NOMO-1 treated with dmso at 0.1 percent for 144 hours (cell line): ENCODE measurements at regions not wholly inside any gene's neighbourhood (a gene's known extent, or its start where the extent isn't known, plus 50 kb on each side); places are given as distances from the start of the nearest gene placed in this dataset.

Experiments
- DNase-seq: peaks from one replicate; lab custom pipeline; 2025; ENCODE audit not compliant: unreplicated experiment; lab: John Stamatoyannopoulos, UW

DNA sequence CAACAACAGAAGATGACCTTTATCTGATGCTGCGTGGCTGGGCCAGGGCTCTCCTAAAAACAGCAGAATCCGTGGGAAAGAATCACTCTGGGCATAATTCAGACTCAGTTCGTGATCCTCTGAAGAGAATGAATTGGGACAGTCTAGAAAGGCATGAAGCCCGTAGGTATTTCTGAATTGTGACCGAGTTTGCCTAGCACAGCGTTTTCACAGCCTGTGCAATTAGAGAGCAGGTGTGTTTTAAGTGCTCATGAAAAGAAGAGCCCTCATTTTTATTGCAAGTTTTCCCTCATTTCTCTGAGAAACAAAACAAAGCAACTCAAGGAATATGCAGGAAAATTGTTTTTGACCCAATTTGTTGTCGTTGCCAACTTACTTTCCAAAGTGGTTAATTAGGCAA, 366.2 kb downstream of the WDR11 start:
- no peak for DNase-seq

DNA sequence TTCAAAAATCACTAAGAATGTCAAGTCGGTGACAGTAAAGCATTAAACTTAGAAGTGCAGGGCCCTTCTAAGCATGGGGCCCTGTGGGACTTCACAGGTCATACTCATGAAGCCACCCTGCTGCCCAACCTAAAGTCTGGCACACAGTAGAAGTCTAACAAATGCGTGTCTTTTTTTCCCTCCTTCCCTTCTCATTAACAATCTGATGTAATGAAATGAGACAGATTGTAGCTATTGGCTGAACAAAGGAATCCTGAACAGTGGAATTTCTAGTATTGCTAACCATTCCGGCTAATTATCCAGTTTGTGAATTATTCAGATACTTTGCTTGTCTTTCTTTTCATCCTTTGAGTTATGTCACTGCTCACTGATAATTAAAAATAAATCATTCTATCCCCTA, 369.9 kb downstream of the WDR11 start:
- no peak for DNase-seq

DNA sequence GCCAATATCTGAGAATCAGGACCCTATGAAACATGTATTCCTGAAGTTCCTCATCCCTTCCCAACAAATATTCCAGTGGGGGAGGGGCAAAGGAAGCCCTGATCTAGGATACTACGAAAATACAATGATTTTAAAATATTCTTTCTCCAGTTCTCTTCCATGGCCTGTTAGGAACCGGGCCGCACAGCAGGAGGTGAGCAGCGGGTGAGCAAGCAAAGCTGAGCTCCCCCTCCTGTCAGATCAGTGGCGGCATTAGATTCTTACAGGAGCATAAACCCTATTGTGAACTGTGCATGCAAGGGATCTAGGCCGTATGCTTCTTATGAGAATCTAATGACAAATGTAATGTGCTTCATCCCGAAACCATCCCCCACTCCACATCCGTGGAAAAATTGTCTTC, 370.8 kb downstream of the WDR11 start:
- DNase-seq: no peak

DNA sequence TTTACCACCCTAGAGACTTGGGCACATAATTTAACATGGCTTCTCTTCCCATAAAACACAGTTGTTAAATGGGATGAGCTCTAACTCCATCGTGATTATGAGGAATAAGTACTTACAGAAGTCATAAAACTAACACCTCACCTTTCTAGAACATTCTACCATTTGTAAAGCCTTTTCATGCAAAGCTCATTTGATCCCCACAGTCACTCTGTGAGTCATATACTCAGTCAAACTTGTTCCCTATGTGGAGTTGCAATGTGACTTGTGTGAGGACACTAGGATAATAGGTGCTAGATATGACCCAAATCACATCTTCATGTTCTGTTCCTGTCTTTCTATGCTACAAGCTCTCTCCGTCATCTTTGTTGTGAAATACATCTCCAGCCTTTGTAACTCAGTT, 371.7 kb downstream of the WDR11 start:
- DNase-seq: no peak

DNA sequence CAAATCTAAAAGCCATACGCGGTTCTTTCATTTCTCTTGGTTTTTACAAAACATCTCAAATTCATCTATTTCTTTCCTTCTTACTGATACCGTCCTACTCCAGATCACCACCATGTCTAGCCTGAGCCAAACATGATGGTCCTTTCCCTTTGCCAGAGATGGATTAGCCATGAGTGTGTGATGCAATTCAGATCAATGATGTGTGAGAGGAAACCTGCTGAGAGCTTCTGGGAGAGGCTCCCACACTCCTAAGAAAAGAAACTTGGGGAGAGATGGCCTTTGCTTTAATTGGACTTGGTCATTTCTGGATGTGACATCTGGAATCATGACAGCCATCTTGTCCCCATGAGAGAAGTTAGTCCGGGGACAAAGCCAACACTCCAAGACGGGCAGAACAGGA, 367.2 kb downstream of the FGFR2 start:
- DNase-seq: no peak

DNA sequence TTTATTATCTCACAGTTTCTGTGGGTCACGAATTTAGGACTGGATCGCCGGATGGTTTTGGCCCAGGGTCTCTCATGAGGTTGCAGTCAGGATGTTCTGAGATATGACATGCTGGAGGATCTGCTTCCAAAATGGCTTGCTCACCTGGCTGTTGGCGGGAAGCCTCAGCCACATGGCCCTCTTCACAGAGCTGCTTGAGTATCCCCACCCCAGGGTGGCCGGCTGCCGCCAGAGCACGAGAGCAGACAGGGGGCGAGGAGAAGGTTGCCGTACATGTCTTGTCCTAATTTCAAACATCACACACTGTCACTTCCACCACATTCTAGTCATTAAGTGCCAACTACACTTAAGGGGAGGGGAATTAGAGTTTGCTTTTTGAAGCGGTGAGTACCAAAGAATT, 365.8 kb downstream of the FGFR2 start:
- no peak for DNase-seq

DNA sequence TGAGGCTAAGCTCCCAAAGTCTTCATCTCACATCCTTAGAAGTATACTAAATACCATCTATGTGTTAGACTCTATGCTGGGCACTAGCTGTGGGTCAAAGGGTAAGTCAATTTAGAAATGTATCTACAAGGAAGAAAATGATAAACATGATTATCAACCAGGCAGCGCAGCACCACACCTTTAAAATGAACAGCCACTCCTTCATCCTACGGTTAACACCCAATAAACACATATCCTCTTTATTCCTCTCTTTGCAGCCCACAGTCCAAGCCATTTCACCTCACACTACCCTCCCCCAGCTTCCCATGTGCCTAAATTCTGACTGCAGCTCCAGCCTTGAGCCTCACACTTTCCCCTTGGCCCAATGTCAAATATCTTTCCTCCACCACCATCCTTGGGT, 362.6 kb downstream of the FGFR2 start:
- DNase-seq: no peak

DNA sequence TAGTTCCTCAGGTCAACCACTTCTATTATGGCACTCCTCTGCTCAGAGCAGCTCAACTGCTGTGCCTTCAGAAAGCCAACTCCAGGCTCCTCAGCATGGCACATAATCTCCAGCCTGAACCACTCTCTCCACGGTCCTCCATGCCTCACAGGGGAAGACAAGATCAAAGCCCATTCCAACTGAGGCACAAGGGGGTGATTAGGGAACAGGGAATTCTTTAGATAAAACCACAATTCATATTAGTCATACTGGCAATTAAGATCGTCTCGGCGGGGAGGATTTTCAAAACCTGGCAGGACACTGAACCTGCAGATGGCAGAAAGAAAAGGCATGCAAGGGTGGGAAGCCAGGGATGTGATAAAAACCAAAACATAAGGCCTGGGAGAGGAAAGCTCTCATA, 361.6 kb downstream of the FGFR2 start:
- no peak for DNase-seq

DNA sequence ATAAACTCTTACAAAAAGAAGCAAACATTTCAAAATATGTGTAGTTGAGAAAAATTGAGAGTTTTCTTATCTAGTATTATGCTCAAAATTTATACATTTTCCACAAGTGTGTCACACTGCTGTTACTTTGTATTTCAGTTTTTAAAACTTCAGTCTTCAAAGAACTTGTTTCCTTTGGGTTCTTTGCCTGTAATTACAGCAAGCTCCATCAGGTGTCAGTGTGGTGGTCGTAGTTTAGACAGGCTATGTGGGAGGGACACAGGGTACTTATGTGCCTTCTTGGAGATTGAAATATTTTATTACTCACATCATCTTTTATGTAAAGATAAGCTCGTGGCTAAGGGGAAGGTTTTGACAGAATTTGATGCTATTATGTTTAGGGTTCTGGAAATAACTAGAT, 360.5 kb downstream of the FGFR2 start:
- DNase-seq: no peak

DNA sequence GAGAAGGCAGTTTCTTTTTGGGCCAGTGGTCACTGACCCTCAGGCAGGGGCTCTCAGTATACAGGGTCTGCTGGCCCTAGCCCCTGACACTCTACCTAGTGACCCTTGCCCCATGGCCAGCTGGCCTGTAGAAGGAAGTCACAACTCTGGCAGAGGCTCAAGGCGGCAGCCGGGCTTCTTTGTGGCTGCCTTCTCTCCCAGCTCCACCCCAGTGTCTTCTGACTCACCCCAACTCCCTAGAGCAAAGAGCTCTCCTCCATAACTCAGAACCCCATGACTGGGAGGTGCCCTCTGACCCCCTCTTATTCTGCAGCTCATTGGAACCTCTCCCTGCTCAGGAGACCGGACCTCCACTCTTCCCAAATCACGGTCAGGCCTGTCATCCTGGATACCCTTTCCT, 358.2 kb downstream of the FGFR2 start:
- no peak for DNase-seq

DNA sequence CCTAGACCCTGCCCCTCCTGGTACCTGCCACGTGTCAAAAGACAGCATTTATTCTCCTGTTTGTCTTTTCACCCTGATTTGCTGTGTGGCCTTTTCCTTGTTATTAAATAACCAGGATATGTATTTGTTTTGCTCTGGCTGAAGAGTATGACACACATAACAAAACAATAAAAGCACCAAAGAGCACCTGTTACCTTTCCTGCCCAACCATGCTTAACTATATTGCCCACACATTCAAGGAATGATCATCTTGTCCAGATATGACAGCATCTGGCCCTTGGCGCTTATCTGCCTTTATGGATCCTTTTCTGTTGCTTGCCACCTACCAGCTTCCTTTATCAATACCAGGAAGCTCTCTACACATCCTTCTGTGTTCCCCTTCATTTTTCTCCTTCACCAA, 357.7 kb downstream of the FGFR2 start:
- DNase-seq: no peak

DNA sequence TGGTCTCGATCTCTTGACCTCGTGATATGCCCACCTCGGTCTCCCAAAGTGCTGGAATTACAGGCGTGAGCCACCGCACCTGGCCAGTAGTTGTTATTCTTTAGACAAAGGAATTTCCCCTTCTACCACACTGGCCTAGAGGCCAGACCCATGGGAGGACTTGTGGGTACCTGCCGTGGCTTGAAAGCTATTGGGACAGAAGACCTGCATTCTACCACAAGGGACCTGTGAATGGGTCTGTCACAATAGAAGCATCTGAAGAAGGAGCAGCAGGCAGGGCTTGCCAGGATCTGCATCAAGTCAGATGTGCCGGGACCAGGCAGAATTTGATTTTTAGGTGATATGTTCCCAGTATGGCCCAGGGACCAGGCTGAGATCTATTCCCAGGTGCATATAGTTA, 356.9 kb downstream of the FGFR2 start:
- DNase-seq: no peak

DNA sequence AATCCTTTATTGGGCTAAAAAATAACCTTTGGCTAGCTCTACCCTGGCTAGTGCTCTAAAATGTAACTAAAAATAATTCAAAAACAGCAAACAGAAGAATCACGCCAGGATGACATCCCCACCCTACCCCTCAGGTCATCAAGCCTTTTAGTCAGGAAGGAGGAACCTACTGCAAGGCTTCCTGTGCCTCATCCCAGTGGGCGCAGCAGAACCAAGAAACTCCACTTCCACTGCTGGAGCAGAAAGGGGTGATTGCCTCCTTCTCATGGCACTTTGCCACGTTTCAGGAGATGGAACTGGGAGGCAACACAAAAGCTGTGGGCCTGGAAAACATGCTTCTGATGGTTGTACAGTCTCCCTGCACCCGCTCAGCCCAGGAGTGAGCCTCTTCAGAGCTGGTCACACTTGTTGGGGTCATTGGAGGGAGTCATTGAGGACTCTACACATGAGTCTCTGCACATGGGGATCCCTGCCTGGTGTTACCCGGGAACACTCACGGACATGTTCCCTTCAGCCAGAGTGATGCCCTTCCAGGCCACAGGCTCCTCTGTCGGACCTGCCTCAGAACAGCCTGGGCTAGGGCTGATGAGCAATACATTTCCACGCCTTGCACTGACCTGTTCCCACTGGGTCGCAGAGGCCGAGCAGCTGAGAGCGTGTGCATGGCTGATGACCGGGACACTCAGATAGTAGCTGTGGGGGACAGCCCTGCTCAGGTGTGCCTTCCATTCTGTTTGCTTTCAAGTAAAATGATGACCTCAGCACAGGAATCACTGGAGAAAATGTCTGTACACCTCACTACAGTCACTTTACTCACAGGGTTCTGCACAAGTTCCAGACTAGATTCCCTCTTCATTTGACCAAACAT, 355.3 kb downstream of the FGFR2 start:
- DNase-seq: no peak

DNA sequence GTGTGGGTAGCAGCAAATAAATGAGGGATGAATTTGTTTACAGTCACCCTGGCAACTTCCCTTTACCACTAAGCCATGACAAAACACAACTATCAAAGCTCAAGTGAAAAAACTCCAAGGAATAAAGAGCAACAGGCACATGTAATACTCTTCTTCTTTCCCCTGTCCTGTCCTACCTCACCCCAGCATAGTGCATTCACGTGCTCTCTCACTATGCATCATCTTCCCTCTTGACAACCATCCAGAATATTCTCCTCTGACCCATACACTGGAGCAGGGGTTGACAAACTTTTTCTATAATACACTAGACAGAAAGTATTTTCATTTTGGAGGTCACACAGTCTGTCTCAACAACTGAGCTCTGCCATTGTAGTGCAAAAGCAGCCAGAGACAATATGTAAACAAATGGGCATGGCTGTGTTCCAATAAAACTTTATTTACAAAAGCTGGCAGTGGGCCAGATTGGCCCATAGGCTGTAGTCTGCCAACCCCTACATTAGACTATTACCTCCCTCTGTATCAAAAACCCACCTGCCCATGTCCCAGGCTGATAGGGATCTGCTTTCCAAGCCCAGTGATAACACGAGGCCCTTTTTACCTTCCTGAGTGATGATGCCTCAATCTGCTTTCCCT, 354.5 kb downstream of the FGFR2 start:
- DNase-seq: no peak

DNA sequence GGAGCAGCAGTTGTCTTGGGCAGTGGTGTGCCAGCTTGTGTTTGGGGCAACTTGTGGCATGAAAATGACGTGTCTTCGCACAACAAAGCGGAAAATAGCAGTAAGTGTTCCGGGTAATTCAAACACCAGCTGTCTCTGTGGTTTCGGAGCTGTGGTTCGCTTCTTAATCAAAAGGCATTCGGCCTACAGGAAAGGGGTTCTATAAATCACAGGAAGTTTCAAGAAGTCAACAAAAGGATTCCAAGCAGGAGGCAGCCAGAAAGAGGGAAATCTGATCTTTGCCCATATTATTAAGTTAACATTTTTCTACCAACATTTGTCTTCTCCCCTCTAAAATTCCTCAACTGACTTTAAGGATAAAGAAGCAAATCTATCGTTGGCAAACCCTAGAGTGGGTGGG, 353.4 kb downstream of the FGFR2 start:
- no peak for DNase-seq

DNA sequence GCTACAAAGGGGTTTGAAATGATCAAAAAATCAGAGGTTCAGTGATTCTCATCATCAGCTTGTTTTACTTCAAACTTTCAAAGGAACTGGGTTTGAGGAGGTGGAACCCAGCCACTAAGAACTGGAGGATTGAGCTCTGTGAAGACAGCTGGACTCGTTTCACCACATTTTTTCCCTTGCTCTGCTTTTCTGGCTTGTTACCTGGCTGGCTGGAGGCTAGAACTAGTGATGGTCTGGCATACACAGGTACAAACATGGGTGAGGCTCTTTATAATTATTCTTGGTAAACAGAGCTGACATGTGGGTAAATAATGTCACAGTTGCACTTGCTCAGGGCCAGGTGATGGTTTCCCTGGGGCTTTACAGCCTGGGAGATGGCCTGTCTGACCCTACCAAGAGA, 352.5 kb downstream of the FGFR2 start:
- DNase-seq: no peak

DNA sequence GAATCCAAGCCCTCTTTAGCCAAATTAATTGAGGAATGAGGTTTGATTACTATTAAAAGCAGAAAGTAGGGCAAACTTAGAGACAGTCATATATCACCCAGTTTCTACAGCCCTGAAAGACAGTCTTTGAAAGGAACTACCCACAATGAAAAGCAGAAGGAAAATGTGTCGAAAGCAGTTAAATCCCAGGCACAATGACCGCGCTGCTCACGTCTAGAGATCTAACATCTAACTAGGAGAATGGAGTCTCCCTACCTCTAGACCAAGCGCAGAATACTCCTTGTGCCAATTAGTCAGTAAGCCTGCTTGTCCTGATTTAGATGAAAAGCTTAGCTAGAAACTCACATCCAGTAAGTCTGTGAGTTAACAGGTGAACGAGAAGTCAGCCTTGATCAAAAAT, 350.0 kb downstream of the FGFR2 start:
- DNase-seq: peak; percentile 40

DNA sequence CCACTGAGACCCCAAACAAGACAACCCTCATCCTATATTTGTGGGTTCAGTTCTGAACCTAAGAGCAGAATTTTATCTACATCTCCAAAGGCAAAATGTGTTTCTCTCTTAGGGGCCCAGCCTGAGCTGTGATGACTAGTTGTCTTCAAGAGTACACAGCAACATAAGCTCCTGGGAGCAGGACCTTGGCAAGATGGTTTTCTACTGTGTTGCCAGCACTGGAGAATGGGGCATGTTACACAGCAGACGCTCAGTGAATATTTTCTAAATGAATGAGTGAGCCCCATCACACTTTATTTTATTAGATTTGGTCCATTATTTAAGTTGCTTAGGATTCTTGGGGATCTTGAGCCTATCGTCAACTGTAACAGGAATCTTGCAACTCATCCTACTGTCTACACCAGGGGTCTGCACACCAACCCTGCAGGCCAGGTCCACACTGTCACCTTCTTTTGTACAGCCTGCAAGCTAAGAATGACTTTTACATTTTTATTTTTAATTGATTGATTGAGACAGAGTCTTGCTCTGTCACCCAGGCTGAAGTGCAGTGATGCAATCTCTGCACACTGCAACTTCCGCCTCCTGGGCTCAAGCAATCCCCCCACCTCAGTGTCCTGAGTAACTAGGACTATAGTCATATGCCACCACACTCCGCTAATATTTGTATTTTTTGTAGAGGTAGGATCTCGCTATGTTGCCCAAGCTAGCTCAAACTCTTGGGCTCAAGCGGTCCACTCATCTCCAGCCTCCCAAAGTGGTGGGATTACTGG, 347.1 kb downstream of the FGFR2 start:
- DNase-seq: no peak

DNA sequence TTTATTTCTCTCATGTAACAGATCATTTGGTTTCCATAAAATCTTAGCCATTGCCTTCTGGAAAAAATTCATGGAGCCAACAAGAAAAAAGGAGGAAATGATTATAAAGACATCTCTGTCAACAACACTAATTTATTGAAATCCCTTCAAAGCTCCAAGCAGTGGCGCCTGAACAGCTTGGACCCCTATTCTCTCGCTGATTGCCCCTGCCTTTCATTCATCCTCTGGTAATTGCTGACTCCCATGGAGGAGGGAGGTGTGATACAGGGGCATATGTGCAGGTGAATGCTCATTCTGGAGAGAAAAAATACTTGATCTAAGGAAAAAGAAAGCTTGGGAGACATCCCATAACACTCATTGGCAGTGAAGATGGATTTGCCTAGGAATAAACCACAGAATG, 345.5 kb downstream of the FGFR2 start:
- no peak for DNase-seq

DNA sequence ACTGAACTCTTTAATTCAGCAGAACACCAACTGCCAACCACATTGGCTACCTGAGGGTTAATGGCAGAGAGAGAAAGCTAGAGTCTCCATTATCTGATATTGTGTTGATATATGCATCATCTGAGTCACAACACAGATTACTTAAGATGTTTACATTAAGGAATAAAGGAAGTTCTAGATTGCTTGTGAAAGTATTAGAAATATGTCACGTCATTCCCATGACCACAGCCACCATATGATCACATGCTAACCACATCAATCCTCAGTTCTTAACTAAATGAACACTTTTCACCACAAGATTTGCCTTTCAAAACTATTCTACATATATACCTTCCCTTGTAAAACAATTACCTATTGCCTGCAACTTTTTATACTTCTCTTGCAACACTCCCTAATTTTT, 337.9 kb downstream of the FGFR2 start:
- DNase-seq: no peak

DNA sequence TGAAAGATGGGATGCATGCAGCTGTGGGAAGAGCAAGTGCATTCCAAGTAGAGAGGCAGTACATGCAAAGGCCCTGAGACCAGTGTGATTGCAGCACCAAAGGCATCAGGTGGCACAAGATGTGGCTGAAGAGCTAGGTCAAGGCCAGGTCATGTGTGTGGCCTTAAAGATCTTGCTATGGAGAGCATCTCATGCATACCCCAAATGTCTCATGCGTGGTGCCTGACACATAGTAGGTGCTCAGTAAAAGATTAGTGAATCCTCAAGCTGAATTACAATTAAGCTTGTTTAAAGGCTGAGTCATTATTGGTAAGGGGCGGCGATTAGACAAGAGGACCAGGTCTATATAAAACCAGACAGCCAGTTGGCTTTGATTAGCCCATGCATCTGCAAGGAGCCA, 336.6 kb downstream of the FGFR2 start:
- no peak for DNase-seq

DNA sequence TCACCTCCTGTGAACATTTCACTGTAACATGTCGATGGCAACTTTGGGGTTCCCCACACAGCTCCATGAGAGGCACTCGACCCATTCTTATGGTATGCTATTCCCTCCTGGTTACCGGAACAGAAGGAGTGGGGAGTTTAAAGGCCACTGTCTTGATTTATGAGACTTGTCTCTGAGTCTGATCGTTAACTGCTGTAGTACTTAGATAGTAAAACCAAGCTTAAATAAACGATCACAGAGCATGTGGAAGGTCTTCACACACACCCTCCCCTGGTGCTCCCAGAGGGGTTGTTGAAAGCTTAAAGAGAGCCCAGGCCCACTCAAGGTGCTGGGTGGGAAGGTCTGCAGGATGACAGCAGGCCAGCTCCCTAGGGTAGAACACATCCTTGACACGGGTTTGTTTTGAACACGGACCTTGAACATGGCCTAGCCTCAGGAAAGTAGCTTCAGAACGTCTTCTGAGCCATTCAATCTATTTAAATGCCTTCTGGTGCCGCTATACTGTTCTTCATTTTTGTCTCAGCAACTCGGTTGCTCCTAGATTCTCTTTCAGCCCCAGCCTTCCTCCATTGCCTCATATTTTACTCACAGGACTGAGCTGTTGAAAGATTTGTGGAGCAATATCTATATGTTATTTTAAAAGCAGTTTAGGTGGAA, 335.3 kb downstream of the FGFR2 start:
- no peak for DNase-seq
